Left forelimb (tissue), 1 donor: ENCODE measurements at regions not wholly inside any gene's neighbourhood (a gene's known extent, or its start where the extent isn't known, plus 50 kb on each side); places are given as distances from the start of the nearest gene placed in this dataset.
"Not testable (repeated sequence)": the region's sequence is repeated elsewhere in the genome, so short reads cannot be mapped to it uniquely, and the experiment has no call there.

Experiments used
- DNase-seq: peaks from one replicate; pipeline ENCODE4 v3.0.0-alpha.2; 2018; ENCODE audit warnings: low spot score

DNA sequence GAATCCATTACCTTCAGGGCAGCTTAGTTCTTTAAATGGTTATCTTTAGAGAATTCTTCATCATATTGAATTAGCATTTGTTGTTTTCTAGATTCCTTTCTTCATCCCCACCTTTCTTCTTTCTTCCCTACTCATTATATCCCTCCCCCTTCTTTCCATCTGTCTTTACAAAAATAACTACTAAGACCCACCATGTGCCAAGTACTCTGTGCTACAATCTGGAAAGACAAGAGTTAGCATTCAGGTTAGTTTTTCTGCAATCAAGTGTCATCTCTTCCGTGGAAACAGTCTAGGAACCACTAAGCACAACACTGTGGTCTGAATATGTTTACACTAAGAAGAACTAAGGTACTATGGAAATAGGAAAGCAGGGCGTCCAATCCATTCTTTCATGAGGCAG, 897.4 kb upstream of the TENM4 start:
- DNase-seq, result no peak

DNA sequence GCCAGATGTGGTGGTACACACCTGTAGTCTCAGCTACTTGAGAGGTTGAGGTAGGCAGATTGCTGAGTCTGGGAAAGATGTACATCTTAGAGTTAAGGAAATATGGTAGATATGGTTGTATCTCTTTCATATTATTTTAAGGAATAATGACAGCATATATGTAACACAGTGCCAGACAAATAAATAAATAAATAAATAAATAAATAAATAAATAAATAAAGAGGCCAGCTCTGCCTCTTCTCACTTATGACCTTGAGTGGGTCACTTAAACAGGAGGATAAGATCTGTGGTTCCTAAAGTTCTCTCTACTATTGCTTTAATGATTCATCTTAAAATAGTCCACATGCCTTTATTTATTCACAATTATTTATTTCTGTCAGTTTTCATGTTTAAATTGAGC, 890.9 kb upstream of the TENM4 start:
- no peak for DNase-seq

DNA sequence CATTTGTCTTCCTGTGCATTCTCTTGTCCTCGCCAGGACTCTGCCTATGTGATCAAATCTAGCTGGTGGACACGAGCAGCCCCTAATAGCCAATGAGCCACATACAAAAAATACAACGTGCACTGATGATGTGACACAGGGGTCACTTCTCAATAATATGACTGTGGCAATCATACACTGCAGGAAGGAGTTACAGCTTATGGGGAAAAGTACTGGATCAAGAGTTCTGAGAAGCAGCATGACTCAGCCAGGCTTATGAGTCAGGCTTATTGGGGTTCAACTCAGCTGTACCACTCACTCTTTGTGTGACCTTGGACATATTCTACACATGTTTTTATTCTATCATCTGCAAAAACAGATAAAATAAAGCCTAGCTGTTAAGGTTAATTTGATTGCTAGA, 889.4 kb upstream of the TENM4 start:
- no peak for DNase-seq

DNA sequence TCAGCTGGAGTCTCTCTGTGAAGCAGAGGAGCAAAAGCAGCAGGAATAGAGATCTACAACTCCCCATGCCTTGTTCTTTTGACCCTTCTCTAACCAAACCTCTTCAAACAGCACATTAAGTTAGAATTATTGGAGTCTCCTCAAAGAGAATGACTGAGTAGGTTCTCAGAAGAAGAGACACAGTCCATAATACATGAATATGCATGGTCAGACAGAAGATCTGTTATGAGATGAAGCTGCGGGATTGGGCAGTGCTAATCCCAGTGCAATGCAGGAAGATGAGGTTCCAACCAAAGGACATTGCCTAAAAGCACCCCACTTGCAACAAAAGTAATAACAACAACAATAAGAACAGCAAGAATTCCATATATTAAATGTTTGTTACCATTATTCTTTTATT, 887.9 kb upstream of the TENM4 start:
- no peak for DNase-seq

DNA sequence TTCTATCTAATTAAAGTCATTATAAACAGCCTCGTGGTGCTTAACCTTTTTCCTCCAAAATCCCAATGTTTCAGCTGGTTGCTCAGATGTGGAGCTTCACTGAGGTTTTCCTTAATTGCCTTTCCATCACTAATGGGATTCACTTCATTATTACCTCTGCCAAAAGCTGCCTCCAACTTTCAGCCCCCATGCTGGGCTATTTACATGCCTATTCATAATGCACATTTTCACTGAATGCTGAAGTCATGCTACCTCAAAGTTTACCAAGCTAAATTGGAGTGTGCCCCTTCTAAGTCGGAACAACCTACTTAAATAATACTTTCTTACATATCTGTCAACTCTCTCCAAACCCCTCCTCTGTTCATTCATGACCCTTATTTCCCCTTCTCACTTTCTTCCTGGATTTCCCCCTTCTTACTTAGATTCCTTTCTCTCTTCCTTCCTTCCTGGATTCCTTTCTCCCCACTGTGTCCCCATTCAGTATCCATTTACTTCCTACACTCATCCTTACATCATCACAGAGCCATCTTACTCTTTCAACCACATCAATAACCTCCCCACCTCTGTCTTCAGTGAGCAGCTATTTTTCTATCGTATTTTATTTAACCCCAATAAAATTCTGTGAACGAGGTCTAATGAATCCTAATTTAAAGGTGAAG, 887.3 kb upstream of the TENM4 start:
- no peak for DNase-seq

DNA sequence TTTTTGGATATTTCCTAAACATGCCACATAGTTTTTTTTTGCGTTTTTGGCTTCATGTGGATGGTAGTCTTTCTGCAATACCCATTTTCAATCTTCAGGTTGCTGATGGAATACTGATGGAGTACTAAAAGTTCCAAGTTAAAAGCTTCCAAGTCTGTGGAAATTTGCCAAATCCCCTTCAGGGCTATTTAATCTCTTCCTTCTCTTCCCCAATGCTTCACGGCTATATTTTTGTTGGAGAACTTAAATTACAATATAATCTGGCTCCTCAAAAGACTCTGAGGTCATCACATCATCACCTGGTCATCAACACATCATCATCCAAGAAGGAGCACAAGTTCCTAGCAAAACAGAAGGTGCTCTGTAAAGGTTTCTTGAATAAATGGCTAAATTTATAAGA, 881.0 kb upstream of the TENM4 start:
- DNase-seq, result no peak

DNA sequence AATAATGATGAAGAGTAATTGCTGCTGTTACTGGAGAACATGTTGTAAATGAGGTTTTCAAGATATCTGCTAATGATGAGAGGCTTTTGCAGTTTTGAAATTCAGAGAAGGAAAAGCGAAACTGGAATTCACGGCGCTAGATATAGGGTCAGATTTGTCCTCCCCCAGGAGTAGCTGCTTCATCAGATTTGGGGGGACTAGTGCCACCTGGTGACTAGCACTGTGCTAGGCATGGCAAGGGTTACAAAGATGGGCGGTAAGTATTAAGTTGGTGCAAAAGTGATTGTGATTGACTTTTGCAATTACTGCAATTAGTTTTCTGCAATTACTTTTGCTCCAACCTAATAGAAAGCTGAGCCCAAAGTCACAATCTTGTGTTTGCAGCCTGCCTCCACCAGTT, 879.9 kb upstream of the TENM4 start:
- no peak for DNase-seq

DNA sequence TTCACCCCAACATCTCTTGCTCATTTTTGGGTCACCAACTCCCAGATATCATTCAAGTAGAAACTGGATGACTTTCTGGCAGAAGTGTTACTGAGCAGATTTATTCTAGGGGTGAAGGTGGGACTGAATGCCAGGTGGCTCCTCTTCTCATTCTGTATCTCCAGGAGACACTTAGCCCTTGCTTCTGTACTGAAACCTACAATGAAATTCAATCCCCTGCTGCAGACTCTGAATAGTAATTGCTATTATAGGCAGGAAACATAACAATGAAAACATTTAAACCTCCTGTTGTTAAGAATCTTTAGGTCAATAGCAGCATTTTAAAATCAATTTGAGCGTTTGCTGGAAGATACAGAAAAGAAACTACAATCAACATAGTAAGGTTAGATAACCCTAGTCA, 879.4 kb upstream of the TENM4 start:
- no peak for DNase-seq

DNA sequence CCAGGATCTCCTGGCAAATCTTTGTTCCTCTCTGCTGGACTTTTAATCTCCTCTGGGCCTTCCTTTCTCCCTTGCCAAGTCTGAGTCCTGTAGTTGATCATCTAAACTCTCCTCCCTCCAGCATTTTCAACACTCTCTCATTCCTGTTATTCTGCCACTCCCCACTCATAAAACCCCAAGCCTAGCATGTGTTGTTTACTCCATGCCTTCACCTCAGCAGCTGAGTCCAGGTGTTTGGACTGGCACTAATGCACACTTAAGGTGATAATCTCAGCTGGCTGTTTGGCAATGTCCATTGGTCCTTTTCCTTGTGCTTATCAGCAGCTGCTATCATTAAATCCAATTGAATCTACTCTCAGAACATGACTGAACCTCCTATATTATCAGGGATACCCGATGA, 876.8 kb upstream of the TENM4 start:
- DNase-seq, result no peak

DNA sequence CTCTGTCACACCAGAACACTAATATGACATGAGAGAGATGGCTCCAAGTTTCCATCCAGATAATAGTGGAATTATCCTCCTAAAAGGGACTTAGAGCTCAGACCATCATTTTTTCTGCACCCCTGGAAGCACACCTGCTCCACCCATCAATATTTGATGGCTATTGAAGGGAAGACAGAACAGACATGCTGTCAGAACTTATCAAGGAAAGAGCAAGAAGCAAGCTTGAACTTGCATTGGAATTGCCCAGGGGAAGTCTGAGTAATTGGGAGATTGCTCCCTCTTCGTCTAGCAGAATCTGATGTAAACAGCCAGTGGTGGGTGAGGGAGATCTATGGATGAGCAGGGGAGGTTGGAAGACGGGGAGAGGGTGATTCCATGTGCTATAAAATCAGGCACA, 874.4 kb upstream of the TENM4 start:
- no peak for DNase-seq

DNA sequence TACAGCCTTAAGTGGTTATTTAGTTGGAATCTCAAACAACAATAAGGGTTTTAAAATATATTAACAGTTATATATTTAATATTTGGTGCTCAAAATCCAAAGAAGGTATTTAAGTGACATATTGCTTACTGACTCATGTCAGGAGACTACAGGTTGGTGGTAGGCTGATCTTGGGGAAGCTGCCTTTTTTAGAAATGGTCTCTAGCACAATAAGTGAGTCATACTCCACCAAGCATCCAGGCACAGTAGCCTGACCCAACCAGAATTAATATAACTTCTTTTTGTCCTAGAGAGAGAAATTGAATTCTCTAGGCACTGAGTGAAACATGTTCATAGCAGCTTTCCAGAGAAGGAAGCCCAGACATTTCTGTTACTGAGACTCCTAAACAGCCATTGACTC, 868.5 kb upstream of the TENM4 start:
- DNase-seq, result no peak

DNA sequence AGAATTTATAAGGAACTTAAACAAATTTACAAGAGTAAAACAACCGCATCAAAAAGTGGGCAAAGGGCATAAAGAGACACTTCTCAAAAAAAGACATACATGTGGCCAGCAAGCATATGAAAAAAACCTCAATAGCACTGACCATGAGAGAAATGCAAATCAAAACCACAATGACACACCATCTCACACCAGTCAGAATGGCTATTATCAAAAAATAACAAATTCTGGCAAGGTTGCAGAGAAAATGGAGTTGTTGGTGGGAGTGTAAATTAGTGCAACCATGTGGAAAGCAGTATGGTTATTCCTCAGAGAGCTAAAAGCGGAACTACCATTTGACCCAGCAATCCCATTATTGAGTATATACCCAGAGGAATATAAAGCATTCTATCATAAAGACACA, 866.8 kb upstream of the TENM4 start:
- no peak for DNase-seq

DNA sequence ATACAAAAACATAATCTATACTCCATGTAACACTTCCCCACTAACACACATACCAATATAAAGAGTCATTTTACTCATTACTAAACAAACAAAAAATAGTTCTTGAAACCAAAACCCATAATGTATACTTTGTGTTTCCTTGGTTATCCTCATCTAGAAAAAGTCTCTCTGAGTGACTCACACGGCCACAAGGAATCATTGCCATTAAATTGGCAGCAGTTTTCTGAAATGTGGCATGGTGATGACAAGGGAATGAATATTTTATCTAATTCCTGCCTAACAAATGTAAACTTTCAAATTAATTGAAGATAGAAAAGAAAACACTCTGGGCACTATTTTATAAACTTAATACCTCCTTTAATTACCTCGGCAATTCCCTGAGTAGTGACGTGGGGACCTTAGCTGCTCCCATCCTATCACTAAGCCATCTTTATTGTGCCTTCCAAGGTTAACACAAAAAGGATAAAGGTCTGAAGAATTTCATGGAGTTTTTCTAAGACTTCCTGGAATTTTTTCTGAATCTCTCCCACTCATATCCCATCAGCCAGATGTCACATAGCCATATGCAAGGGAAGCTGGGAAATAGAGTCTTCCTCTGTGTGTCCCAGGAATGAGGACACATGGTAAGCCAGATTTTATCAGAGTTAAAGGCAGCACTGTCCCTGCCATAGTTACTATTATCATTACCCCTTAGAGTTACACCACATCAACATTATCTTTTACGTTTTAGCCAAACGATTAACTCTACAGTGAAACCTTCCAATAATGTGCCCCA, 857.2 kb upstream of the TENM4 start:
- DNase-seq, result no peak

DNA sequence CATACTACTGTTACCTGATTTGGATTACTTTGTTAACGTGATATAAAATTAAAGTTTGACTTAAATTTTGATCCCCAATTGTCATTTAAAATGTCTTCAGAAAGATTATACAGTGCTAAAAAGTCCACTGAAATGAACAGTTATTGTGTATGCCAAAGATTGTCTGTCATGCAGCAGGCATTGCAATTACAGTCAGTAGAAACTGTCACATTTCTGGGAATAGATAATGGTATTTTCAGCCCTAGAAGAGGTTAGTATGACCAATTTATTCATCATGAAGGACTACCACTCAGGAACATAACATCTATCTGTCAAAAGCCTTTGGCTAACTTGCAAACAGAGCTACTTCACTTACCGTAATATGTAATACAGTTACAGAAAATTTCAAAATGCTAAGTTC, 852.5 kb upstream of the TENM4 start:
- no peak for DNase-seq

DNA sequence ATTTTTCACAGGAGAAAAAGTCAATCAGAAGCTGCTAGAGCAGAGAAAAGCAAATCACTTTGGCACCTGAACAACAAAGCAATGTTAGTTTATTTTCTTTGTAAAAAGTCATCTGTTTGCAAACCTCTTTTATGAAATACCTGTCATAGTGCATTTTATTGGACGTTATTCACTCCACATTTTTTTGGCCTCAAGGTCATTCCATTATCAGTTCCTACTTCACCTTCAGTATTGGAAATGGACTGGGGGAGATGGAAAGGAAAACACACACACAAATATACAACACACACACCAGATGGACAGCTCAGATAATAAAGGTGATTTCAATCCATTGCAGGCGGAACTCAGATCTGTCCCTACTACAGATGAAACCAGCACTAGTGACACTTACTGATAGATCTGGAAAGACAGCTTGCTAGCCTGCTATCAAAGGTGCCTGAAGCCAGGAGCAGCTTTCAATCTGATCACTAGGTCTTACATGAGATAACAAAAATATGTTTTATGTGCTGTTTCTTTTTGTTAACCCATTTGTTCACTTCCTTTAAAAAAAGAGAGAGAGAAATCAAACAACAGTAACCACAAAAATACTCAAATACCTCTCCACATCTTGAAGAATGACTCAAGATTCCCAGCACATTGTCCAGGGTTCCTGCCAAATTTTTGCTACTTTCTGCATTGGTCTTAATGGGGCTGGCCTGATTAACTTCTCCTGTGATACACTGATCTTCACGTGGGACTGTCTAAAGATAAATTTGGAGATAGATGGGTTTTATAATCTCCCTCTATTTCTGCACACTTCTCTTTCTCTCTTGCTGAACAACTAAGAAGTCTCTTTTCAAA, 844.3 kb upstream of the TENM4 start:
- DNase-seq, result no peak

DNA sequence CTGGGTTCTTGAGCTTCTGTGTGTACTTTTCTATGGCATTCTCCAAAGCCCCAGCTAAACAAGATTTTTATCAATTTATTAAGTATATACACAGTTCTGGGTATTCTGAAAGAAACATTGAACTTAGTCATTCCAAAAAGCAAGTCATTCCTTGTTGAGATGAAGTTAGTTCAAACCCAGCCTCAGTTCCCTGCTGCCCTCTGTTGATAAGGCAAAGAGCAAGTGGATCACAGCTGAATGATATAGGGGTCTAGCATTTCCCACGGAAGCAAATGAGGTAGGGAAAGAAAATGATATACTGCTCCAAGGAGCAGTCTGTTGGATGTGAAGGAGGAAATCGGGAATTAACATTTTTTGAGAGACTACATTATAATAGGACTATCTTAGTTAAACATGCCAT, 841.8 kb upstream of the TENM4 start:
- no peak for DNase-seq

DNA sequence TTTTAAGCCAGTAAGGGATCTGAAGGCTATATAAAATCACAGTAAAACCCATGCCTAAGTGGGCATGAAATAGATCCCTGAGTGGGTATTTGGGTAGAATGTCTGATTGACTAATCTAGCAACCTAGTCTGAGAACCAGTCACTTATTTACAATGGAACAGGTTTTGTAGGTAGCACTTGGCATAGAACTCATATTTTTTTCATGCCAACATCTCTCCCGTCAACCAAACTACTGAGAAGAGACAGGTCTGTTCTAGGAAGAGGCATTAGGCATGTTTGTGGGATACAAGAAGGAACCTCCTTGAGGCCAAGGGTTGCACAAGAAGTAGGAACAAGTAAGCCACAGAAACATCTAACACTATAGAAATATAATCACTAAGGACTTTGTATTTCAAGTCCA, 840.4 kb upstream of the TENM4 start:
- DNase-seq, result no peak

DNA sequence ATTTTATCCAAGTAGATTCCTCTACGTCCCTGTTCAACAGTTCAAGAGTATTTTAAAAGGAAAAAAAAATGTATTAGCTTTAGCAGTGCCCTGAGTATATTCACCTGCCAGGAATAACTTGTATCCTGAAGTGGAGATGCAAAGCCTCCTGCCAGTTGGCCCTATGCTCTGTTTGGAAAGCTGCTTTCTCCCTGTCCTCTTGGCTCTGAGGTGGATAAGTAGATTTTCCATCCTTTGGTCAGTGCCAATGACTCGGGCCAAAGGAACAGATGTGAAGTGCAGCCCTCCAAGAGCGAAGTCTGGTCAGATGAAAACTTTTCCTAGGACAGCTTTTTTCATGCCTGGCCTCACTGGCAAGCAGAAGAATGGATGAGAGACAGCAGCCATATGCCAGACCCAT, 839.9 kb upstream of the TENM4 start:
- peak; percentile 75 for DNase-seq

DNA sequence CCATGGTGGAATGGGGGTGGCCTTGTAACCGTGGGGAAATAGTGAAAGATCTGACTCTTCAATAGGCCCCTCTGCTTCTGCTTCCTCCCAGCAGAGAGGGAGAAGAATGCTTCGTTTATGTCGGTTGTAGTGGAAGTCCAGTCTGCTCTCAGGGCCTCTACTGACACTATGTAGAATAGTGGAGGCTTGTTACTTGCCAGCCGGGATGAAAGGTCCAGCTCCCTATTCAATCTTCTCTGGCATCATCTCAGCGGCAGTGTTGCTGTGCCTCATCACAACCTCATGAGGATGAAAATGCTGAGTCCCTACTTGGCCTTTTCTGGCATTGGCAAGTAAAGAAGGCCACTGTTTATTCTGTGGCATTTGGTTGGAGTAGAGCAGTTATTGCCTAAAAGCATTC, 820.9 kb upstream of the TENM4 start:
- DNase-seq, result no peak

DNA sequence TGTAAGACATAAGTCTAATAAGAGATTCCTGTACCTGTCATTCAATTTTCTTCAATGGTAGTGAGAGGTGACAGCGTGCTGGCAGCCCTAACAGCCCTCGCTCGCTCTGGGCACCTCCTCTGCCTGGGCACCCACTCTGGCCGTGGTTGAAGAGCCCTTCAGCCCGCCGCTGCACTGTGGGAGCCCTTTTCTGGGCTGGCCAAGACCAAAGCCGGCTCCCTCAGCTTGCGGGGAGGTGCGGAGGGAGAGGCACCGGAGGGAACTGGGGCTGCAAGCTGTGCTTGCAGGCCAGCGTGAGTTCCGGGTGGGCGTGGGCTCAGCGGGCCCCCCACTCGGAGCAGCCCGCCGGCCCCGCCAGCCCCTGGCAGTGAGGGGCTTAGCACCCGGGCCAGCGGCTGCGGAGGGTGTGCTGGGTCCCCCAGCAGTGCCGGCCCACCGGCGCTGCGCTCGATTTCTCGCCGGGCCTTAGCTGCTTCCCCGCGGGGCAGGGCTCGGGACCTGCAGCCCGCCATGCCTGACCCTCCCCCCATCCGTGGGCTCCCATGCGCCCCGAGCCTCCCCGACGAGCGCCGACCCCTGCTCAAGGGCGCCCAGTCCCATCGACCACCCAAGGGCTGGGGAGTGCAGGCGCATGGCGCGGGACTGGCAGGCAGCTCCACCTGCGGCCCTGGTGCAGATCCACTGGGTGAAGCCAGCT, 816.6 kb upstream of the TENM4 start:
- not testable (repeated sequence) for DNase-seq

DNA sequence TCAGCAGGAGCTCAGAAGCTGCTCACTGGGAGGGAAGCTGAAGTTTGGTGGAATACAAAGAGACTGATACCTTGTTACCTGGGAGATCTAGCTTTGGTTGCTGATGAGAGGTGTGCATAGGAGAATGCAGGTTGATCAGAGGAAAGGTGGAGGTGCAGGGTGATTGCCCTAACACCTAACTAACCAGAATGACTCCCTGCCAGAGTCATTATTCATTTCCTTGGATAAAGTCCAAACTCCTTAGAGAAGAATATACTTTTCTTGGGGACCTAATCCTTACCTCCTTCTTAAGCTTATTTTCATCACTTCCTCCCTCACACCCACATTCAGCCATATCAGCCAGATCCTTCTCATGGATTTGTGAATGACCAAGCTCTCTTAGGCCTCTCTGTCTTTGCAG, 814.2 kb upstream of the TENM4 start:
- no peak for DNase-seq

DNA sequence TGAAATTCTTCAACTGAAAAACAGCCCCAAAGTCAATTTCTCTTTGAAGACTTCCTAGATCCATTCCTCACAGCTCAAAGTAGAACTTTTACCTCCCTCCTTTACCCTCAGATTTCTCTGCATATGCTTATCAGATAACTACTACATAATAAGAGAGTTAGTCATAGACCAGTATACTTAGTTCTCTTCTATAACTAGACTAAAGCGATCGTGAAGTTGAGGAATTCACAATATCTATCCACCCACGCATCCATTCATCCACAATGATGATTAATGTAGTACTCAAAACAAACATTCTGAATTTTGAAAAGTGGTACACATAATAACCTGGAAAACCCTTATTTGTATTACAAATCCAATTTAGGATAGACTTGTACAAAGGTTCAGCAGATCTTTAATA, 800.9 kb upstream of the TENM4 start:
- no peak for DNase-seq

DNA sequence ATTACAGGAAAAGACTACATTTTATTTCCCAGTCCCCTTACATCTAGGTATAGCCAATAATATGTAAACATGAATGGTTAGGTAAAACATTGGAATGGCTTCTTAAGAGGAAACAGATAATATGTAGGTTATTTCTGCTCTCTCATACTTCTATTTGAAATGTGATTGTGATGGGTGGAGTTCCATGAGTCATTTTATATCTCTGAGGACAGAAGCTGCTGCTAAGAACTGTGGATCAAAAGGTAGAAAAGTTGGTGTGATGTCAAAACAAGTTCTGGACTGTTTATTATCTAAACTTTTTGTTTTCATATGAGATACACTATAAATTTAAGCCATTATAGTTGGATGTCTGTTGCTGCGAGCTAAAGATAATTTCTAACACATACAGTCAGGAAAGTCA, 799.4 kb upstream of the TENM4 start:
- no peak for DNase-seq
